ENCODE measurements at regions not wholly inside any gene's neighbourhood (a gene's known extent, or its start where the extent isn't known, plus 50 kb on each side); places are given as distances from the start of the nearest gene placed in this dataset.

DNA sequence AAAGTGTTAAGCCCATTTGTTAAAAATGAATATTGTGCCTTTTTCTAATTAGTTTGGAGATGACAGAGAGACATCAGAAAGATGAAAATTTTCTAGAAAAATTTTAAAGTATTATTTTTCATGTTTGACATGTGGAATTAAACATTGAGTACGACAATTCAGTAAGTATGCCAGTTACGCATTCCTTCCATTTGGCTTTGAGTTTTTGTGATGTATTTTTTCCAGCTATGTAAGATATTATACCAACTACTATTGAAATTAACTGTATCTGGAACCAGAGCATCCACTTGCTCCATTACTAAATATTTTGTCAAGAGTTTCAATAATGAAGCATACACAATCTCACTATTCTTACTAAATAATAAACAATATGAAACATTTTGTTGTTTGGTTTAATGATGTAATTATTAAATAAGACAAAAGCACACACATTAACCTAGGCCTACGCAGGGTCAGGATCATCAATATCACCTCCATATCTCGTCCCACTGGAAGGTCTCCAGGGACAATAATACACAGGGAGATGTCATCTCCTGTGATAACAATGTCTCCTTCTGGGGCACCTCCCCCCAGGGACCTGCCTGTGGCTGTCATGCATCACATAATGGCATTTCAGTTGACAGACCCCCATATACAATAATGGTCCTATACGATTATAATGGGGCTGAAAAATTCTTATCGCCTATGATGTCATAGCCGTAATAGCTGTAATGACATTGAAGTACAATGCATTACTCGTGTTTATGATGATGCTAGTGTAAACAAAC, 274.1 kb downstream of the REEP3 start:
- H3K4me3 ChIP-seq (ENCODE audit: low read depth, low read length): no peak overlapping the region
- DNase-seq (ENCODE audit: low read depth): no peak
- TF ChIP-seq, protein P1, sequence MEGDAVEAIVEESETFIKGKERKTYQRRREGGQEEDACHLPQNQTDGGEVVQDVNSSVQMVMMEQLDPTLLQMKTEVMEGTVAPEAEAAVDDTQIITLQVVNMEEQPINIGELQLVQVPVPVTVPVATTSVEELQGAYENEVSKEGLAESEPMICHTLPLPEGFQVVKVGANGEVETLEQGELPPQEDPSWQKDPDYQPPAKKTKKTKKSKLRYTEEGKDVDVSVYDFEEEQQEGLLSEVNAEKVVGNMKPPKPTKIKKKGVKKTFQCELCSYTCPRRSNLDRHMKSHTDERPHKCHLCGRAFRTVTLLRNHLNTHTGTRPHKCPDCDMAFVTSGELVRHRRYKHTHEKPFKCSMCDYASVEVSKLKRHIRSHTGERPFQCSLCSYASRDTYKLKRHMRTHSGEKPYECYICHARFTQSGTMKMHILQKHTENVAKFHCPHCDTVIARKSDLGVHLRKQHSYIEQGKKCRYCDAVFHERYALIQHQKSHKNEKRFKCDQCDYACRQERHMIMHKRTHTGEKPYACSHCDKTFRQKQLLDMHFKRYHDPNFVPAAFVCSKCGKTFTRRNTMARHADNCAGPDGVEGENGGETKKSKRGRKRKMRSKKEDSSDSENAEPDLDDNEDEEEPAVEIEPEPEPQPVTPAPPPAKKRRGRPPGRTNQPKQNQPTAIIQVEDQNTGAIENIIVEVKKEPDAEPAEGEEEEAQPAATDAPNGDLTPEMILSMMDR (IDR thresholded peaks at IDR 0.05; ENCODE audit: insufficient read depth, low read depth, low read length): no peak

DNA sequence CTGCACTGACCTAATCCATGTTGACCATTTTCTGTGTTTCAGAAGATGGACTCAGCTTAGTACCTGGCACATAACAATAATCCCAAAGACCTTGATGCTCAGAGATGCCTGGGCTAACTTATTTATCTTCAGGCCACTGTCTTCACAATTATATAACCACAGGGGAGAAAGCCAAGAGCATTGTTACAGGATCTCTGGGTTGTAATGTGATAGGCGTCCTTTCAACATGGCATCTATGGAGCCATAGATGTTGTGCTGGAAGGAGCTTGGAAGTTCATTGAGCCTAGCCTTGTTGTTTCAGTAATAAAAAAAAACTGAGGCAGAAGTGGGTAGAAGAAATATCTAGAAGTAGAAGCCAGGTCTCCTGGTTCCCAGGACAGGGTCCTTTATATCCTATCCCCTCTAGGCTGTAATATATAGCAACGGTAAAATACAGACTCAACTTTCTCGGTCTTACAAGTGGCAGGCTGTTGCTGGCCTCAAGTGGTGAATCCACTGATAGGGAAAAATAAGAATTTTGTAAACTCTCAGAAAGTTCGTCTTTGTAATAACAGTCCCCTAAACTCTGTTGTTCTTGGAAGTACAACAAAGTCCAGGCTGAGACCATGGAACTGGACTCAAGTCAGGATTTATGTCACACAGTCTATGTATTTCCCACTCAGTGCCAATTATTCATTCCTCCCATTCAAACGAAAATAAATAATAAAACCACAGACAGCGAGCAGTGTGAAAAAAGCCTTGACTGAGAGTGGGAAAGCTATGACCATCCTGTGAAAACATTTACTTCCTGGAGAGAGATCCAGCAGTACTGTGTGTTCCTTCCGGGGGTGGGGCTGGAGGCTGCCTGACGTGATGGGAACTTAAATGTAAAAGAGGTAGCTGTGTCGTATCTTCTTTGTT, 277.6 kb downstream of the REEP3 start:
- TF ChIP-seq, protein P1 (IDR thresholded peaks at IDR 0.05; ENCODE audit: insufficient read depth, low read depth, low read length): no peak
- peak; percentile 78 for DNase-seq (ENCODE audit: low read depth)
- no peak overlapping the region for H3K4me3 ChIP-seq (ENCODE audit: low read depth, low read length)

DNA sequence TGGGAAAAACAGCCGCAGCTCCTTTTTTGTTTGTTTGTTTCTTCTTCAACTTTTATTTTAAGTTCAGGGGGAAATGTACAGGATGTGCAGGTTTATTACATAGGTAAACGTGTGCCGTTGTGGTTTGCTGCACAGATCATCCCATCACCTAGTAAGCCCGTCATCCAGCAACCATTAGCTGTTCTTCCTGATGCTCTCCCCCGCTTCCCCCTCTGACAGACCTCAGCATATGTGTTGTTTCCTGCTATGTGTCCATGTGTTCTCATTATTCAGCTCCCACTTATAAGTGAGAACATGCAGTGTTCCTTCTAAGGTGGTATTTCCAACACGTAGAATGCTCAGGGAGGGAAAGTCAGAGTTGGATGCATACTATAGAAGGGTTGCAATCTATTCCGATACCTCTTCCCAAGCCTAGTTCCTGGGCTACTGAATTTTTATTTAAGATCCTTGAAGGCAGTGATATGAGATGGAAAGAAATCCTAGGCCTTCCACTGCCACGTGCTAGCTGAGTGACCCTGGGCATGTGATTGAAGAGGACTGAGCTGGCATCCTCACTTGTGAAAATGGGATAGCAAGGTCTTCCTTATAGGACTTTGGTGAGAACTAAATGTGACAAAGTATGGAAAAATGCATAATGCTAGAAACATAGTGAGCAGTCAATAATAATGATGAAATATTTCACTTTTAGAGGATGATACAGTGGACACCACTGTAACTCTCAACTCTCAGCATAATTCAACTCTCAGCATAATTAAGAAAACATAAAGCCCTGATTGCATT, 278.5 kb downstream of the REEP3 start:
- no peak for DNase-seq (ENCODE audit: low read depth)
- TF ChIP-seq, protein P1 (IDR thresholded peaks at IDR 0.05; ENCODE audit: insufficient read depth, low read depth, low read length): no peak
- no peak overlapping the region for H3K4me3 ChIP-seq (ENCODE audit: low read depth, low read length)

DNA sequence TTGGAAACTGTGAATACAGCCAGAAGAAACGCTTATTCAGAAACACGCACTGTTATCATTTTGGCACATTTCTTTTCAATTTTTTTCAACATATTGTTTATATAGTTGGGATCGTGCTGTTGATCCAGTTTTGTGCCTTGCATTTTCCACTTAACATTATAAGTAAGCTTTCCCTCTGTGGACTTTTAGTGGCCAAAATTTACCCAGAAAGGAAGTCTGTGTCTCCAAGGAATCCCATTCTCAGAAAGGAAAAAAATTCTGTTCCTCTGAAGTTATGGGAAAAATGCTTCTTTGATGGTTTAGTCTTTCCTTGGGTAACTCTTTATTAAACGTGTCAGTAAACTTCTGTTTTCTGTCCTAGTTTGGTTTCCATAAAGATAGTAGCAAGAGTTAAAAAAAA, 280.0 kb downstream of the REEP3 start:
- no peak overlapping the region for H3K4me3 ChIP-seq (ENCODE audit: low read depth, low read length)
- DNase-seq (ENCODE audit: low read depth): no peak
- TF ChIP-seq, protein P1 (IDR thresholded peaks at IDR 0.05; ENCODE audit: insufficient read depth, low read depth, low read length): no peak

DNA sequence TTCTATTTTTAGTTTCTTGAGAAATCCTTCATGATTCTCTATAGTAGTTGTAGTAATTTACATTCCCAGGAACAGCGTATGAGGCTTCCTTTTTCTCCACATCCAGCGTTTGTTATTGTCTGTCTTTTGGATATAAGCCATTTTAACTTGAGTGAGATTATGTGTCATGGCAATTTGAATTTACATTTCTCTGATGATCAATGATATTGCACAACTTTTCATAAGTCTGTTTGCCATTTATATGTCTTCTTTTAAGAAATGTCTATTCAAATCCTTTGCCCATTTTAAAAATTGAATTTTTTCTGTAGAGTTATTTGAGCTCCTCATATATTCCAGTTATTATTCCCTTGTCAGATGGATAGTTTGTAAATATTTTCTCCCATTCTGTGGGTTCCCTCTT, 285.1 kb downstream of the REEP3 start:
- TF ChIP-seq, protein P1 (IDR thresholded peaks at IDR 0.05; ENCODE audit: insufficient read depth, low read depth, low read length): no peak
- H3K4me3 ChIP-seq (ENCODE audit: low read depth, low read length): no peak overlapping the region
- DNase-seq (ENCODE audit: low read depth): no peak

DNA sequence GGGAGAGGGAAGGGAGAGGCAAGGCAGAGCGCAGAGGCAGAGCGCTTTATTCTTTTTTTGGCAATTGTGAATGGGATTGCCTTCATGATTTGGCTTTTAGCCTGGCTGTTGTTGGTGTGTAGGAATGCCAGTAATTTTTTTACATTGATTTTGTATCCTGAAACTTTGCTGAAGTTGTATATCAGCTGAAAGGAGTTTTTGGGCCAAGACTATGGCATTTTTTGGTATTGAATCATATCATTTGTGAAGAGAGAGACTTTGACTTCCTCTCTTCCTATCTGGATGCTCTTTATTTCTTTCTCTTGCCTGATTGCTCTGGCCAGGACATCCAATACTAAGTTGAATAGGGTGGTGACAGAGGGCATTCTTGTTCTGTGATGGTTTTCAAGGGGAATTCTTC, 291.3 kb downstream of the REEP3 start:
- no peak for DNase-seq (ENCODE audit: low read depth)
- TF ChIP-seq, protein P1 (IDR thresholded peaks at IDR 0.05; ENCODE audit: insufficient read depth, low read depth, low read length): no peak

More for the DNA sequence above, 291.3 kb downstream of the REEP3 start:
- H3K4me3 ChIP-seq (ENCODE audit: low read depth, low read length): no peak overlapping the region
